Colonic mucosa (tissue), 4 donors: ENCODE measurements at regions not wholly inside any gene's neighbourhood (a gene's known extent, or its start where the extent isn't known, plus 50 kb on each side); places are given as distances from the start of the nearest gene placed in this dataset.
A peak's percentile ranks its signal among the peaks of the same experiment; 100 is the strongest.

Experiments
- DNase-seq: peaks from one replicate; pipeline ENCODE4 v3.0.0-alpha.2; 2020
- H3K27ac ChIP-seq: fragments of 200-600 bp; one replicate; pipeline ENCODE4 v1.8.0; 2021
- H3K27me3 ChIP-seq: fragments of 200-600 bp; one replicate; pipeline ENCODE4 v1.8.0; 2021
- H3K36me3 ChIP-seq: fragments of 200-600 bp; one replicate; pipeline ENCODE4 v1.8.0; 2021
- H3K4me1 ChIP-seq: fragments of 200-600 bp; one replicate; pipeline ENCODE4 v1.8.0; 2021; ENCODE audit warnings: mild to moderate bottlenecking
- H3K4me3 ChIP-seq: fragments of 200-600 bp; one replicate; pipeline ENCODE4 v1.8.0; 2021
- H3K9ac ChIP-seq, 2 donors: one replicate each; pipeline ENCODE4 v1.7.0; 2013; ENCODE audit warnings: control low read depth in 2 of 2, low read depth in 2 of 2, low read length in 2 of 2
- H3K9me3 ChIP-seq: fragments of 200-600 bp; one replicate; pipeline ENCODE4 v1.8.0; 2021
- intact Hi-C: fragments of 100-400 bp; cut with DNase I; formaldehyde crosslinking; loops from one replicate; pipeline ENCODE4 v1.14.1; 2022
- TF ChIP-seq, protein P1 (sequence below): fragments of 200-600 bp; IDR thresholded peaks from one replicate; pipeline ENCODE4 v1.8.0; 2022; ENCODE audit warnings: antibody characterized with exemption, mild to moderate bottlenecking
- donor health status: healthy.
- donor health status: DM: no; HTN: no; CAD: no.
- donor health status: DM: no; HTN: no; CAD: no.

DNA sequence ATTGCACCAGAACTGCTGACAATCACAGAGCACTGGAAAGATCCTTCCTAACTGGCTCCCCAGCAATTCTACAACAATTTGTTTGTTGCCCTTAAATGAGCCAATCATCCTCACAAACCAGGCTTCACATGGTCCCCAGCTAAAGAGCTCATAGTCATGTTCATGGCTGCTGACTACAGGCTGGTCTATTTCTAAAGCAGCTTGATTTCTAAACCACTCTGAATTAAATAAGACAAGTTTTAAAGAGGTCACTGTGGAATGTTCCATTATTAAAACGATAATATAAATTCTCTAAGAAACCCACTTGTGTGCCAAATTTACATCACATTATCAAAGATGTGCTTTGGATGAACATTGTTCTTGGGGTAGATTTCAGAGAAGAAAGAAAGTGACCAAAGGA is 110.7 kb downstream of the COPS8 start:
- no peaks in the 10 kb centered on the region for H3K4me1 ChIP-seq
- no peak overlapping the region for H3K4me3 ChIP-seq
- no peak overlapping the region for H3K9ac ChIP-seq
- H3K36me3 ChIP-seq: no peaks in the 10 kb centered on the region
- DNase-seq: no peak
- no peaks in the 10 kb centered on the region for H3K9me3 ChIP-seq
- no peaks in the 10 kb centered on the region for H3K27me3 ChIP-seq
- TF ChIP-seq, protein P1, sequence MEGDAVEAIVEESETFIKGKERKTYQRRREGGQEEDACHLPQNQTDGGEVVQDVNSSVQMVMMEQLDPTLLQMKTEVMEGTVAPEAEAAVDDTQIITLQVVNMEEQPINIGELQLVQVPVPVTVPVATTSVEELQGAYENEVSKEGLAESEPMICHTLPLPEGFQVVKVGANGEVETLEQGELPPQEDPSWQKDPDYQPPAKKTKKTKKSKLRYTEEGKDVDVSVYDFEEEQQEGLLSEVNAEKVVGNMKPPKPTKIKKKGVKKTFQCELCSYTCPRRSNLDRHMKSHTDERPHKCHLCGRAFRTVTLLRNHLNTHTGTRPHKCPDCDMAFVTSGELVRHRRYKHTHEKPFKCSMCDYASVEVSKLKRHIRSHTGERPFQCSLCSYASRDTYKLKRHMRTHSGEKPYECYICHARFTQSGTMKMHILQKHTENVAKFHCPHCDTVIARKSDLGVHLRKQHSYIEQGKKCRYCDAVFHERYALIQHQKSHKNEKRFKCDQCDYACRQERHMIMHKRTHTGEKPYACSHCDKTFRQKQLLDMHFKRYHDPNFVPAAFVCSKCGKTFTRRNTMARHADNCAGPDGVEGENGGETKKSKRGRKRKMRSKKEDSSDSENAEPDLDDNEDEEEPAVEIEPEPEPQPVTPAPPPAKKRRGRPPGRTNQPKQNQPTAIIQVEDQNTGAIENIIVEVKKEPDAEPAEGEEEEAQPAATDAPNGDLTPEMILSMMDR: no peak
- intact Hi-C loops: no loop called here
- H3K27ac ChIP-seq: no peak overlapping the region

GRCh38 chr2:237196866-237197618 is 111.4 kb downstream of the COPS8 start:
- no peaks in the 10 kb centered on the region for H3K4me1 ChIP-seq
- no peaks in the 10 kb centered on the region for H3K36me3 ChIP-seq
- intact Hi-C loops: no loop called here
- no peaks in the 10 kb centered on the region for H3K27me3 ChIP-seq
- no peak for DNase-seq
- no peak overlapping the region for H3K27ac ChIP-seq
- no peaks in the 10 kb centered on the region for H3K9me3 ChIP-seq
- H3K9ac ChIP-seq: peak overlapping the region in 1 of 2 donors; percentile 7
- no peak overlapping the region for H3K4me3 ChIP-seq
- TF ChIP-seq, protein P1: no peak

DNA sequence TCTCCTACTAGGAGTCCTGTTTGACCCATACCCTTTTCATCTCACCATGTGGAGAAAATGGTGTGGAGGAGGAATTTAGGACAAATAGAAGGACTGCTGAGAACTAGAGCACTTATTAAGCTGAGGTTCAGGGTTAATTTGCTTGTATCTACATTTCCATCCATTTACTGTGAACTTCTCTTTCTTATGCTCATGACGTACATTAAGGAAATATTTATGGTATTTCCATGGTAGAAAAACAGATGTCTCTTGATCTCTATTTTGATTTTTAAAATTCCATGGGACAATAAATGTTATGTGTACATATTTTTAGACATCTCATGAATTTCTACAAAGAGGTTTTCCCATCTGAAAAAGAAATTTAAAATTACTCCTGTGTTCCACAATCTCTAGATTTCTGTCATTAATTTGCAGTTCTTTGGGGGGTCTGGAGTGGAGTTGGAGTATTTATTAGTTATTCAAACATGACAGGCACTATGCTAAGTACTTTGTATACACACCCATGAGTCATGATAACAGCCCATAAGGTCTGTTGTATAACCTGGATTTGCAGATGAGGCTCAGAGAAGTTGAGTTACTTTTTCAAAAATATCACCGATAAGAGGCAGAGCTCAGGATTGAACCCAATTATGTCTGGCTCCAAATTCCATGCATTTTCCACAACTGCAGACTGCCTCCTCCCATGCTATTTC is 112.6 kb downstream of the COPS8 start:
- TF ChIP-seq, protein P1: no peak
- Histone ChIP-seq H3K4me1 (no peaks in the 10 kb centered on the region), H3K9ac (no peak overlapping the region), H3K9me3 (no peaks in the 10 kb centered on the region), H3K4me3 (no peak overlapping the region), H3K27ac (no peak overlapping the region), H3K36me3 (no peaks in the 10 kb centered on the region), H3K27me3 (no peaks in the 10 kb centered on the region)
- no peak for DNase-seq
- intact Hi-C loops: no loop called here

- no peaks in the 10 kb centered on the region for H3K27me3 ChIP-seq
- DNase-seq: no peak
- intact Hi-C loops: no loop called here
- H3K4me1 ChIP-seq: no peaks in the 10 kb centered on the region
- no peak overlapping the region for H3K4me3 ChIP-seq
- H3K9ac ChIP-seq: no peak overlapping the region
- no peaks in the 10 kb centered on the region for H3K9me3 ChIP-seq
- no peaks in the 10 kb centered on the region for H3K36me3 ChIP-seq
- TF ChIP-seq, protein P1: no peak
- no peak overlapping the region for H3K27ac ChIP-seq
Observed at GRCh38 chr2:237199082-237199481, 113.4 kb downstream of the COPS8 start.

GRCh38 chr2:237199577-237199976 is 113.9 kb downstream of the COPS8 start:
- no peak overlapping the region for H3K4me3 ChIP-seq
- intact Hi-C loops: no loop called here
- no peak for DNase-seq
- H3K9me3 ChIP-seq: no peaks in the 10 kb centered on the region
- TF ChIP-seq, protein P1: no peak
- no peak overlapping the region for H3K27ac ChIP-seq
- no peaks in the 10 kb centered on the region for H3K27me3 ChIP-seq
- H3K9ac ChIP-seq: no peak overlapping the region
- no peaks in the 10 kb centered on the region for H3K36me3 ChIP-seq
- no peaks in the 10 kb centered on the region for H3K4me1 ChIP-seq
